NCI-H2107 (cell line): ENCODE measurements at regions not wholly inside any gene's neighbourhood (a gene's known extent, or its start where the extent isn't known, plus 50 kb on each side); places are given as distances from the start of the nearest gene placed in this dataset.

Experiments used
- DNase-seq: peaks from one replicate; lab custom pipeline; 2025; lab: John Stamatoyannopoulos, UW

- no peak for DNase-seq
Observed at GRCh38 chr14:53610947-53611346, 345.7 kb downstream of the BMP4 start.

- DNase-seq = no peak
Observed at GRCh38 chr14:53609009-53609408, 347.6 kb downstream of the BMP4 start.

GRCh38 chr14:53608369-53608768 lies 348.3 kb downstream of the BMP4 start:
- no peak for DNase-seq

DNA sequence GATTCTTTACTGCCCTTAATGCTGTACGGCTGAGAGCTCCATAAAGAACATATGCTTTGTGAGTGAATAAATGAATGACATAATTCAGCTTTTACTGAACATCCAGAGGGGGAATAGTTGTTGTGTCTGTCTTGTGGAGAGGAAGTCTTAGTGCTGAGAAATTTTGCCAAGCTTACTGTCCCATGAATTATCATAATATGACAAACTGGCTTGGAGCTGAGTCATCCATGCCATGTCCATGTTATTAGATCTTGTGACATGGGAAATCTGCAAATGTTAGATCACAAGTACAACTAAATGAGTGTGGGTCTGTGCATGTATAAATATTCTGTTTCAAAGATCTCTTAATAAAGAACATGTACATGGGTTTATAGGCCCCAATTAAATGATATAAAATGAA lies 350.4 kb downstream of the BMP4 start:
- no peak for DNase-seq

DNA sequence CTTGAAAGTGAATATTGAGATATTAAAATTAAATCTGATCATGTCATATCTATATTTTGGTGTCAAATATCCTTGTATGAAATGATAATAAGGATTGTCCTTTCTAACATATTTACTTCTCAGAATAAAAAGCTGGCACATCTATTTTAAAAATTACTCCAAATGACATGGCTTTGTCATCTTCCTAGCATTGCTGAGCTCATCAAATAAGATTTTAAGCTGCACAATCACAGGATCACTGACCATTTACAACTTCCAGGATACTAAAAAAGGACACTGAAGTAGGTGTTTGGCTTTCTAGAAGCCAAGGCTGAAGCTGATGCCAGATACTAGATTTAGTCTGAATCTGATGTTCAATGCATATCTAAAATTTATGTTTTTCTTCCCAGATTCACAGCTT lies 351.1 kb downstream of the BMP4 start:
- DNase-seq = no peak

DNA sequence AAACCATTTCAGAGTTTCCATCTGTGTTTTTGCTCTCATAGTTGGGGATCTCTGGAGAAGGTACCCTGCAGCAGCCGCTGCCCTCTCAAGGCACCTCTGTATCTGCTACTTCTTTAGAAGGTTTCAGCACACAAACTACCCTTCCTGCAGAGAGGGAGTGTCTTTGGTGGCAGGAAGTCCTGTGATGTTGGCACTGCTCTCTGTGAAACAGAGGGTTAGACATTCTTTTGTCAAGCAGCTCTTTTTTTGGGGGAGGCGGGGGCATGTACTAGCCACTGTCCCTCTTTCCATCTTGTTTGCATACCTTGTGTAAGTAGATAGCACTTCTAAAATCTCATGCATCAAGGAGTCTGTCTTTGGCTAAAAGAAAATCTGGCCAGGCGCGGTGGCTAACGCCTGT lies 352.6 kb downstream of the BMP4 start:
- no peak for DNase-seq

GRCh38 chr14:53601409-53601808 lies 355.2 kb downstream of the BMP4 start:
- no peak for DNase-seq

DNA sequence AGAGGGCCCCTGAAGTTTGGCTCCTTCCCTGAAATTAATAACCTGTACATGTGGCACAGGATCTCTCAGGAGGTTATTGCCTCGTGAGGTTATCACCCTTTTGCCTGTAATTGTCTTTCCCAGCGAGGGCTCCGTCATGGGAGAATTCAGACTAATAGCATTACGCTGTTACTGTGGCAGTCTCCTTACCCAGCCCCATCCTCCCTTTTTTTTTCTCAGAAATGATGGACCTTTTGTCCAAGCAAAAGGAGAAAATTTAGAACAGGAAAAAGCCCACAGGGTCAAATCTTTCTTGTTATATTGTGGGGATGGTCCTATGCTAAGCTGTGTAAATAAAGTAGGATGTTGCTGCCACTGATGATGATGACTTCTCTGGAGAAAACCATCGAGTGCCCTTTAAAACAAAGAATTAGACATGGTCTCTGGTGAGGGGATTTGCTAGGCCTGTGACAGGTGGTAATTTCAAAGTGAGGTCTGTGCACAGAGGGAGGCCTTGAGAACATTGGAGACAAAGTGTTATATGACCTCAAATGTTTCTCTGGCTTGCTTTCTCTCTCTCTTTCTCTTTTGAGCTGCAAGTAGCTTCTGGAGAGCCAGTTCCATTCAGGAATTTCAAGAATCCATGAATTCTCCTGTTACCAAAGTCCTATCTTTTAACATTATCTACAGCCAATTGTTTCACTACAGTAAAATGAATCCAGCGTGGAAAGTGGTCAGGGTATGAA lies 357.2 kb downstream of the BMP4 start:
- no peak for DNase-seq

DNA sequence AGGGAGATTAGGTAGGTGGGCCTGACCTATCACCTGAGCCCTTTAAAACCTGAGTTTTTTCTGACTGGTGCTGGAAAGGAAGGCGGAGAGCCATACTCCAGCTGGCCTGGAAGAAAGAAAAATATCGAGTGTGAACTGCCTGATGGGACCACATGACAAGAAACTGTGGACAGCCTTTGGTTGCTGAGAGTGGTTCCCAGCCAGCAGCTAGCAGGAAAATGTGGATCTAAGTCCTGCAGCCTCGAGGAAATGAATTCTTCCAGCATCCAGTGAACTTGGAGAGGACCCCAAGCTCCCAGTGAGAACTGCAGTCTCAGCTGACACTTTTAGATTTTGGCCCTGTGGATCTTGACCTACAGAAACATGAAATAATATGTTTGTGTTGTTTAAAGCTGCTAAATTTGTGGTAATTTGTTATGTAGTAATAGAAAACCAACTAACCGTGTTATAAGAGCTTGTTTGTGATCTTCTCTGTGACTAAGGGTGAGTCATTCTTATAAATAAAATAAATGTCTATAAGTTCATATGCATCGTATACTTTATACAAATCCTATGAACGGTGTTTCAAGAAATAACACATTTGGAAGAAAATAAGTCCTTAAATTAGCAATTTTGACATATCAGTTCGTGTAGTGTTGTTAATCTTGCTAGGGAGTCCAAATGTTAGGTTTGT lies 359.6 kb downstream of the BMP4 start:
- DNase-seq = no peak

- no peak for DNase-seq
Observed at GRCh38 chr14:53591816-53592215, 364.8 kb downstream of the BMP4 start.

DNA sequence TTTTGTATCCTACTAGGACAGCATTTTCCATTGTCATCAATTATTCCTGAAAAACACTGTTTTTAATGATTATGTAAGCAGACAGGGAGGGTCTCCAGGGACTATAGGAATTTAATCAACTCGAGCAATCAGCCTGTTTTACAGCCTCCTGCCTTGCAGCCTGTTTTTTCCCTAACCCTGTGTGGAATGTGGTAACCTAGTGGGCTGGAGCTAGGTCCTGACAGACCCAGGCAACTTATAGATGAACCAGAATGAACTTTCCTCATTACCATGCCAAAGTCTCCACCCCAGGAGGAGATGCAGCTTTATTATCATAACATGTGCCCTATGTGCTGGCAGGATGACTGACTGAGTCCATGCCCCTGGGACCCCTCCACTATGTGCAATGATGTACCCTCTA lies 375.1 kb downstream of the BMP4 start:
- DNase-seq = no peak

DNA sequence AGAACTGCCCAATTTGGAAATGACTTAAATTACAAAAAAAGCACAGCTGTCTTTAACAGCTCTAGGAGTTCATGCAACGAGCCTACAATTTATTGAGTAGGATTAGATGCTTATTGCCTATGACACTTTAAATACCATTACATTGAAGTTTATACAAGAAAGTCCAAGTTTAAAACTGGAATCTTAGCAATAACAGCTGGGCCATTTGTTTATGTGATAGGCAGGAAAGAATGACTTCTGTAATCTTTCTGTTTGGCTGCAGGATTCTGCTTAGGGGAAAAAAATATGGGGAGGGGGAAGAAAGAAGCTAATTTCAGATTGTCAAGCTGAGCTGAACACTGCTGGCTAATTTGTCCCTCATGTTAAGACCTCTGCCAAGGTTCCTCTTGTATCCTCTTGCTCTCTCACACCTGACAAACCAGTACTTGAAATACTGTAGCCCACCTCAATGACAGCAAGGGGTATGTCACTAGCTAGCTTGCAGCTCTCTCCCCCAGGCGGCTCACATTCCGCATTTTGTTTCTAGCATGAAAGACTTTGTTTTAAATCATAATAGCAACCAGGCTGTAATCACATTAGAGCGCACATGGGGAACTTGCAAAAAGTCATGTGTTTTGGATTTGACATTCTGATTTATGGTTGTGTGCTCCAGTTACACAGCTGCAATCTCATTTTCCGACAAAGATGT lies 384.8 kb downstream of the BMP4 start:
- DNase-seq = no peak

GRCh38 chr14:53570411-53571387 lies 385.9 kb downstream of the BMP4 start:
- DNase-seq = no peak

GRCh38 chr14:53569446-53569845 lies 387.2 kb downstream of the BMP4 start:
- no peak for DNase-seq

GRCh38 chr14:53567236-53567780 lies 389.3 kb downstream of the BMP4 start:
- DNase-seq = no peak

GRCh38 chr14:53564870-53565269 lies 391.8 kb downstream of the BMP4 start:
- no peak for DNase-seq

GRCh38 chr14:53563628-53564027 lies 393.0 kb downstream of the BMP4 start:
- no peak for DNase-seq

DNA sequence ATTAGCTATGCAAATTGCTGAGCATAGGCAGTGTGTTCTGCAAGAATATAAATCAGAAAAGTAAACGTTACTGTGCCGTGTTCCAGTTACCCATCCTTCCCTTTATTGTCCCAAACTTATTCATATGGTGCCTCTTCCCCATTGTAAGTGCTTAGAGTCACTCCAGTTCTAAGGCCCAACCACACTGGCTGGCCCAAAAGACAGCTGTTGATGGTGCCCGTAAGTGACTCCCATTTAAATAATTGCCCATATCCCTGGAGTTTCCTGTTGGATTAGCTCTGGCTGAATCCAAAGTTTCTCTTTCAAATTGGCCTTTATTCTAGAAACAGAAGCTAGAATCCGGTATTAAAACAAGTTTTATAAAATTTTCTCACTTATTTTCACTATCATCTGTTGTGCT lies 400.1 kb upstream of the DDHD1 start:
- no peak for DNase-seq

DNA sequence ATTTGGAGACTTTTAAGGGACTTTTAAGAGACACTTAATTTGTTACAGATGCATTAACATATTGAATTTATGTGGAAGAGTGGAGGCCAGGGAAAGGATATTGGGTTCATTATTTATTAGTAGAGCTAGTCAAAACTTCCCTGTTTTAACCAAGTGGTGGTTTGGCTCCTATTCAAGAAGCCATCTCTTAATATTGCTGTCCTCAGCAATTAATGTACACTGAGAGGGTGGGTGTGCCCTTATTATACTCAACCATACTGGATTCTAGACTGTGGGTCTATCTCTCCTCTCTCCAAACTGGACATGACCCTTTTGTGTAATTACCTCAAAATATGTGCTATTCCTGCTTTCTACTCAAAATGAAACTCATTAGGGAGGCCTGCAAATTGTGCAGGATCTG lies 398.7 kb upstream of the DDHD1 start:
- DNase-seq = no peak

GRCh38 chr14:53550776-53551175 lies 397.7 kb upstream of the DDHD1 start:
- DNase-seq = no peak

DNA sequence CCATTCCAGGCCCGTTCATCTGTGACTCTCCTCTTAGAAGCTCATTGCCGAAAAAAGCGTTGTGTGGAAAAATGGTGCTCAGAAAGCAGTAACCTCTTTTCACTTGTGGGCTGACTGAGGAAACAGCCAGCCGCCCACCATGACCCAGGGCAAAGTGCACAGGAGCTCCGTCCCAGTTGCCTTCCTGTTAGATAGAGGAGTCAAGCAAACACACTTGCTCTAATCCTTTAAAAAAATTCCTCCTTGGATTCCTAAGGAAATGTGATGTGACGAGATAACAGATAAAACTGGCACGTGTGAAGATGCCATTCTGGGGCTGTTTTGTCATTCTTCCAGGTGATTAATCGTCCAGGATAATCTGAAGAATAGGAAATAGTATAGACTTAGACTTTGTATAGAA lies 396.8 kb upstream of the DDHD1 start:
- no peak for DNase-seq

GRCh38 chr14:53547593-53547992 lies 394.5 kb upstream of the DDHD1 start:
- no peak for DNase-seq
